ENCODE measurements at regions not wholly inside any gene's neighbourhood (a gene's known extent, or its start where the extent isn't known, plus 50 kb on each side); places are given as distances from the start of the nearest gene placed in this dataset.

DNA sequence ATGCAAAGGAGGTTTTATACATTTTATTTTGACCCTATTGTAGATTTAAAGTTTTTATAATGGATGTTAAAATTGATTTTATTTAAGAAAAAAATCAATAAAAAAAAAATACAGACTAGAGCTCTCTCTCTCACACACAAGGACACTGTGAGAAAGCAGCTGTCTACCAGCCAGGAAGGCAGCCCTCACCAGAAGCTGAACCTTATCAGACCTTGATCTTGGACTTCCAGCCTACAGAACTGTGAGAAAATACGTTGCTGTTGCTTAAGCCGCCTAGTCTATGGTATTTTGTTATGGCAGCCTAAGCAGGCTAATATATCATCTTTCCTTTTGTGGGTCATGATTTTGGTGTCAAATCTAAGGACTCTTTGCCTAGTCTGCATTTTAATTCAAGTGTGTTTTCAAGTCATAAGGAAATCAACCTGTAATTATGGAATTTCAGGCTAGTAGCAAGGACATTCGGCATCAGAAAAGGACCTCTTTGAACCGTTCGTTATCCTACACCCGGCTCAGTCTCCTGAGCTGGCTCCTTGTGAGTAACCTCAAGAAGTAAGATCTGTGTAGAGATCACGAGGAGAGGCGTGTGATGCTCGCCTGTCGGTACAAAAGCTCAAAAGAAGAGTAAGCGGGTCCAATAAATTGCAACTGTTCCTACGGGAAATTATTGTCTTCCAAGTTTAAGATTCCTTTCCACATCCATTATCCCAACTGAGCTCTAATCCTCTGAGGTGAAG lies 98.2 kb downstream of the PDCL3 start:
- no peak overlapping the region for H3K9ac ChIP-seq (ENCODE audit: low read depth in 1 of 2, low read length in 2 of 2)
- no peak overlapping the region for H3K4me3 ChIP-seq (ENCODE audit: low read depth in 1 of 3, low read length in 3 of 3)
- H3K27ac ChIP-seq (ENCODE audit: low read depth in 1 of 2, low read length in 2 of 2) = no peak overlapping the region
- H3K27me3 ChIP-seq (ENCODE audit: control insufficient read depth in 4 of 4, insufficient read depth in 4 of 4, low read length in 3 of 4) = peaks cover 0 to 2% (median 0%) of the 10 kb centered on the region in 4 donors
- TF ChIP-seq, protein P1, sequence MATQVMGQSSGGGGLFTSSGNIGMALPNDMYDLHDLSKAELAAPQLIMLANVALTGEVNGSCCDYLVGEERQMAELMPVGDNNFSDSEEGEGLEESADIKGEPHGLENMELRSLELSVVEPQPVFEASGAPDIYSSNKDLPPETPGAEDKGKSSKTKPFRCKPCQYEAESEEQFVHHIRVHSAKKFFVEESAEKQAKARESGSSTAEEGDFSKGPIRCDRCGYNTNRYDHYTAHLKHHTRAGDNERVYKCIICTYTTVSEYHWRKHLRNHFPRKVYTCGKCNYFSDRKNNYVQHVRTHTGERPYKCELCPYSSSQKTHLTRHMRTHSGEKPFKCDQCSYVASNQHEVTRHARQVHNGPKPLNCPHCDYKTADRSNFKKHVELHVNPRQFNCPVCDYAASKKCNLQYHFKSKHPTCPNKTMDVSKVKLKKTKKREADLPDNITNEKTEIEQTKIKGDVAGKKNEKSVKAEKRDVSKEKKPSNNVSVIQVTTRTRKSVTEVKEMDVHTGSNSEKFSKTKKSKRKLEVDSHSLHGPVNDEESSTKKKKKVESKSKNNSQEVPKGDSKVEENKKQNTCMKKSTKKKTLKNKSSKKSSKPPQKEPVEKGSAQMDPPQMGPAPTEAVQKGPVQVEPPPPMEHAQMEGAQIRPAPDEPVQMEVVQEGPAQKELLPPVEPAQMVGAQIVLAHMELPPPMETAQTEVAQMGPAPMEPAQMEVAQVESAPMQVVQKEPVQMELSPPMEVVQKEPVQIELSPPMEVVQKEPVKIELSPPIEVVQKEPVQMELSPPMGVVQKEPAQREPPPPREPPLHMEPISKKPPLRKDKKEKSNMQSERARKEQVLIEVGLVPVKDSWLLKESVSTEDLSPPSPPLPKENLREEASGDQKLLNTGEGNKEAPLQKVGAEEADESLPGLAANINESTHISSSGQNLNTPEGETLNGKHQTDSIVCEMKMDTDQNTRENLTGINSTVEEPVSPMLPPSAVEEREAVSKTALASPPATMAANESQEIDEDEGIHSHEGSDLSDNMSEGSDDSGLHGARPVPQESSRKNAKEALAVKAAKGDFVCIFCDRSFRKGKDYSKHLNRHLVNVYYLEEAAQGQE (IDR thresholded peaks at IDR 0.05) = no peak
- TF ChIP-seq ATF3 (IDR thresholded peaks at IDR 0.05) (no peak), GABPA (IDR thresholded peaks at IDR 0.05 in 1 of 2, conservative IDR thresholded peaks at IDR 0.05 in 1 of 2) (no peak)
- WGBS = 89% methylated on average over 12 of the region's 12 CpGs
- H3K36me3 ChIP-seq (ENCODE audit: control insufficient read depth in 4 of 4, insufficient read depth in 3 of 4, low read depth in 1 of 4, low read length in 3 of 4) = no peaks in the 10 kb centered on the region
- H3K9me3 ChIP-seq (ENCODE audit: control insufficient read depth in 4 of 4, low read length in 3 of 4) = no peaks in the 10 kb centered on the region
- no peaks in the 10 kb centered on the region for H3K4me1 ChIP-seq (ENCODE audit: control insufficient read depth in 4 of 4, insufficient read depth in 4 of 4, low read length in 3 of 4)
- DNase-seq (ENCODE audit: low spot score) = no peak

- TF ChIP-seq ZBTB33 (IDR thresholded peaks at IDR 0.05) = no peak
- TF ChIP-seq, protein P1 (IDR thresholded peaks at IDR 0.05) = no peak
- TF ChIP-seq FOXA1 (IDR thresholded peaks at IDR 0.05) = no peak
- TF ChIP-seq RAD21 (IDR thresholded peaks at IDR 0.05) = no peak
- TF ChIP-seq JUND (IDR thresholded peaks at IDR 0.05) = no peak
- TF ChIP-seq, protein P2, sequence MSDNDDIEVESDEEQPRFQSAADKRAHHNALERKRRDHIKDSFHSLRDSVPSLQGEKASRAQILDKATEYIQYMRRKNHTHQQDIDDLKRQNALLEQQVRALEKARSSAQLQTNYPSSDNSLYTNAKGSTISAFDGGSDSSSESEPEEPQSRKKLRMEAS (IDR thresholded peaks at IDR 0.05) = no peak
- TF ChIP-seq ATF3 (IDR thresholded peaks at IDR 0.05) = no peak
- no peak for TF ChIP-seq YY1 (IDR thresholded peaks at IDR 0.05)
- no peak for TF ChIP-seq GABPA (IDR thresholded peaks at IDR 0.05 in 1 of 2, conservative IDR thresholded peaks at IDR 0.05 in 1 of 2)
- DNase-seq (ENCODE audit: low spot score) = no peak
- Histone ChIP-seq H3K4me1 (ENCODE audit: control insufficient read depth in 4 of 4, insufficient read depth in 4 of 4, low read length in 3 of 4) (no peaks in the 10 kb centered on the region), H3K27ac (ENCODE audit: low read depth in 1 of 2, low read length in 2 of 2) (no peak overlapping the region), H3K9me3 (ENCODE audit: control insufficient read depth in 4 of 4, low read length in 3 of 4) (no peaks in the 10 kb centered on the region), H3K9ac (ENCODE audit: low read depth in 1 of 2, low read length in 2 of 2) (no peak overlapping the region), H3K4me3 (ENCODE audit: low read depth in 1 of 3, low read length in 3 of 3) (no peak overlapping the region), H3K27me3 (ENCODE audit: control insufficient read depth in 4 of 4, insufficient read depth in 4 of 4, low read length in 3 of 4) (peaks cover 0 to 2% (median 0%) of the 10 kb centered on the region in 4 donors), H3K36me3 (ENCODE audit: control insufficient read depth in 4 of 4, insufficient read depth in 3 of 4, low read depth in 1 of 4, low read length in 3 of 4) (no peaks in the 10 kb centered on the region)
- WGBS = 80% methylated on average over 7 of the region's 7 CpGs
Measured at GRCh38 chr2:100662866-100663265, 100.1 kb downstream of the PDCL3 start.
